ENCODE measurements at regions not wholly inside any gene's neighbourhood (a gene's known extent, or its start where the extent isn't known, plus 50 kb on each side); places are given as distances from the start of the nearest gene placed in this dataset.

DNA sequence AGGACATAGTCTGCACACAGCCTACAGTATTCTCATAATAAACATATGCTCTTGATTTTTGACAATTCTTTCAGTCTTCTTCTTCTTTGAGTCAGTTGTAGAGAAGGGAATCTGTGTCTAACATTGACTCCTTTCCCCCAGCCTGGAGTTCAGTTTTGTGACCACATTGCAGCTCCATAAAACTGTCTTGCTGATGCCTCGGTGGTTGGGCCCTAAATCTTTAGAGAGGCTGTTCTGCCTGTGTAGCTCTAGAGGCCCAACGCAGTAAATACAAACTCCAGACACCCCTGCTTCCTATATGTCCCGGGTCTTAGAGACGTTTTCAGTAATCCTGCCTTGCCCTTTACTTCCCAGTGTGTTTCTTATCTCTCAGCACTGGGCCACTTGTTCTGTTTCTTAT lies 639.5 kb upstream of the AADAT start:
- DNase-seq (ENCODE audit: low read depth), result no peak
- TF ChIP-seq, protein P1, sequence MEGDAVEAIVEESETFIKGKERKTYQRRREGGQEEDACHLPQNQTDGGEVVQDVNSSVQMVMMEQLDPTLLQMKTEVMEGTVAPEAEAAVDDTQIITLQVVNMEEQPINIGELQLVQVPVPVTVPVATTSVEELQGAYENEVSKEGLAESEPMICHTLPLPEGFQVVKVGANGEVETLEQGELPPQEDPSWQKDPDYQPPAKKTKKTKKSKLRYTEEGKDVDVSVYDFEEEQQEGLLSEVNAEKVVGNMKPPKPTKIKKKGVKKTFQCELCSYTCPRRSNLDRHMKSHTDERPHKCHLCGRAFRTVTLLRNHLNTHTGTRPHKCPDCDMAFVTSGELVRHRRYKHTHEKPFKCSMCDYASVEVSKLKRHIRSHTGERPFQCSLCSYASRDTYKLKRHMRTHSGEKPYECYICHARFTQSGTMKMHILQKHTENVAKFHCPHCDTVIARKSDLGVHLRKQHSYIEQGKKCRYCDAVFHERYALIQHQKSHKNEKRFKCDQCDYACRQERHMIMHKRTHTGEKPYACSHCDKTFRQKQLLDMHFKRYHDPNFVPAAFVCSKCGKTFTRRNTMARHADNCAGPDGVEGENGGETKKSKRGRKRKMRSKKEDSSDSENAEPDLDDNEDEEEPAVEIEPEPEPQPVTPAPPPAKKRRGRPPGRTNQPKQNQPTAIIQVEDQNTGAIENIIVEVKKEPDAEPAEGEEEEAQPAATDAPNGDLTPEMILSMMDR (IDR thresholded peaks at IDR 0.05; ENCODE audit: control insufficient read depth, extremely low read depth, insufficient read depth), result no peak
- H3K4me3 ChIP-seq (ENCODE audit: low read depth, low read length), result no peak overlapping the region

DNA sequence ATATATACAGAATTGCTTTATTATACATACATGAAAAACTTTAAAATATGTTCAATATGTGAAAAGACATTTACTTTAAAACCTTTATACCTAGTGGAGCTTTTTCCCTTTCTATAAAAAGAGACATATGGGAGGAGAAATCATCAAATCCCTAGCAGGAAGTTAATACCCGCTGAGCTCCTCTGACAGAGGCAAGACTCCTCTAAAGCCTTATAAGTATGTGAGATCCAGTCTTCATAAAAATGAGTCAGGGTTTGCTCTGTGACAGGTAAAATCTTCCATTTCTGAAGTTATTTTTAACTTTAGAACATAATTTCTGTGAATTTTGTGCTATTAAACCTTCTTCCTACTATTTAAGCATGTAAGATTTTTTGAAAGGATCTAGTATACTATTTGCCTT lies 634.4 kb upstream of the AADAT start:
- no peak for DNase-seq (ENCODE audit: low read depth)
- TF ChIP-seq, protein P1 (IDR thresholded peaks at IDR 0.05; ENCODE audit: control insufficient read depth, extremely low read depth, insufficient read depth), result no peak
- no peak overlapping the region for H3K4me3 ChIP-seq (ENCODE audit: low read depth, low read length)

DNA sequence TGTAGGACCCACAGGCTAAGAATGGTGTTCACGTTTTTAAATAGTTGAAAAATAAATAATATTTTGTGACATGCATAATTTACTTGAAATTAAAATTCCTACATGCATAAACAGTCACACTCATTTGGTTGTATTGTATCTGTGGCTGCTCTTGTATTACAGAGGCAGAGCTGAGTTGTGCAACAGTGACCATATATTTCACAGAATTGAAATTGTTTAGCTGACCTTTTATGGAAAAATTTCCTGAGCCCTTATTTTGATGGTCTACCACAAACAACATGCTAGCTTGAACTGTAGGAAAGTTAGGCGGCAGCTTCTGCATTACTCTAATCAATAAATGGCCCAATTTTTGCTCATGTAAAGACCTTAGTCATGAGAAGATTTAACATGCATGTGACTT lies 633.4 kb upstream of the AADAT start:
- DNase-seq (ENCODE audit: low read depth), result no peak
- TF ChIP-seq, protein P1 (IDR thresholded peaks at IDR 0.05; ENCODE audit: control insufficient read depth, extremely low read depth, insufficient read depth), result no peak

DNA sequence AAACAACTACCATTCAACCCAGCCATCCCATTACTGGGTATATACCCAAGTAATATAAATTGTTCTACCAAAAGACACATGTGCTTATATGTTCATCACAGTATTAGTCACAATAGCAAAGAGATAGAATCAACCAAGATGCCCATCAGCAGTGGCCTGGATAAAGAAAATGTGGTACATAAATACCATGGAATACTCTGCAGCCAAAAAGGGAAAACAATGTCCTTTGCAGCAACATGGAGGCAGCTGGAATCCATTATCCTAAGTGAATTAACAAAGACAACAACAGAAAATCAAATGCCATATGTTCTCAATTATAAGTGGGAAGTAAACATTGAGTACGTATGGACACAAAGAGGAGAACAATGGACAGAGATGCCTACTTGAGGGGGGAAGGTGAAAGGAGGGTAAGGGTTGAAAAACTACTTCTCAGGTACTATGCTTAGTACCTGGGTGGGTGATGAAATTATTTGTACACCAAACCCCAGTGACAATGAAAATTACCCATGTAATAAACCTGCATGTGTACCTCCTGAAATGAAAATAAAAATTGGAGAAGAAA lies 632.1 kb upstream of the AADAT start:
- TF ChIP-seq, protein P1 (IDR thresholded peaks at IDR 0.05; ENCODE audit: control insufficient read depth, extremely low read depth, insufficient read depth), result no peak
- no peak for DNase-seq (ENCODE audit: low read depth)

More for the DNA sequence above, 633.4 kb upstream of the AADAT start:
- no peak overlapping the region for H3K4me3 ChIP-seq (ENCODE audit: low read depth, low read length)

DNA sequence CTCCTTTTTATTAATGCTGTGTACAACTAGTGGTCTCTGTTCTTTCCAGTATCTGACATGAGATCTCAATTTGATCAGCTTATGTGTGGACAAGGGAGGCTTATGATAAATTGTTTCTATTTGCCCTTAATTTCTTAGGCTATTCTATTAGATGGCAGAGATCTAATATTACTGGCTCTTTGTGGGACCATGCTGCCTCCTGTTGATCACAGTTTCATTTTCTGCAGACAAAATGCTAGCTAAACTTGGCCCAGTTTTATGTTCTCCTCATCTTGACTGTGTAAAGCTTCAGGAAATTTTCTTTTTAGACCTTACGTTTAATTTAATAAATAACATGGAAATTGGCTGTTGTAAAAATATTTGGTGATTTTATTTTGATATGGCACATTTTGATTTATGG lies 627.1 kb upstream of the AADAT start:
- H3K4me3 ChIP-seq (ENCODE audit: low read depth, low read length), result no peak overlapping the region
- DNase-seq (ENCODE audit: low read depth), result no peak
- TF ChIP-seq, protein P1 (IDR thresholded peaks at IDR 0.05; ENCODE audit: control insufficient read depth, extremely low read depth, insufficient read depth), result peak; percentile 30; the same call in 1 of the 2 replicates

More for the DNA sequence above, 632.1 kb upstream of the AADAT start:
- H3K4me3 ChIP-seq (ENCODE audit: low read depth, low read length), result no peak overlapping the region

DNA sequence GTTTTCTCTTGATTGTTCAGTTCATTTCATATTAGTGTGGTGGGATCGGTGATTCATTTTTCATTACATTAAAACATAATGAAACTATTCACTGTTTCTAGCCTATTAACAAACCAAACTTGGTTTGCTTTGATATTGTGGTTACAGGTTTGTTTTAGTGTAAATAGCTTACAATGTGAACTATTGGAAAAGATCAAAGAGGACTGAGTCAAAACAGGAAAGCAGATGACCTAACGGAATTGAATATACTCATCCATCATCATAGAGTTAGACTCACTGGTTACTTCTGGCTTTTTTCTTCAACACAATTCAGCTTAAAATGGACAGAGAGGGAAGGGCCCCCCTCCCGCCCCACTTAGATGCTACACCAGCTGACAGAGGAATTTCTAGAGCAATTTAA lies 616.2 kb upstream of the AADAT start:
- TF ChIP-seq, protein P1 (IDR thresholded peaks at IDR 0.05; ENCODE audit: control insufficient read depth, extremely low read depth, insufficient read depth), result no peak
- H3K4me3 ChIP-seq (ENCODE audit: low read depth, low read length), result no peak overlapping the region
- no peak for DNase-seq (ENCODE audit: low read depth)

DNA sequence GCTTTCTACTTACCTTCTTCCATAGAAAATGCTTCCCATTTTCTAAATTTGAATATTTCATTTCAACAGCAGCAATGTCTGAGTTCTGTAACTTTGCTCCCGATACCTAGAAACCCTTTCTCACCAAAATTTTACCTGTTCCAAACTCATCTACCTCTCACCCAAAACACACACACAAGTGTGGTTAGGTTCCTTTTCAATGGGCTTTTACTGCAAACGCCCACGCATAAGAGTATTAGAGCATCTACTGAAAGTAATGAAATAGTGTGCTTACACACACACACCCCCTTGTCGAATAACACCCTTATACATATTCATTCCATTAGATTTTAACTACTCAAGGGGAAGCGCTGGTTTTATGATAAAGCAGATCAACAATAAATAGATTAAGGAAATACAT lies 610.3 kb upstream of the AADAT start:
- no peak overlapping the region for H3K4me3 ChIP-seq (ENCODE audit: low read depth, low read length)
- DNase-seq (ENCODE audit: low read depth), result no peak
- TF ChIP-seq, protein P1 (IDR thresholded peaks at IDR 0.05; ENCODE audit: control insufficient read depth, extremely low read depth, insufficient read depth), result no peak

Measured in LNCaP clone FGC (cell line).